SK-N-SH (cell line): ENCODE measurements at regions not wholly inside any gene's neighbourhood (a gene's known extent, or its start where the extent isn't known, plus 50 kb on each side); places are given as distances from the start of the nearest gene placed in this dataset.

ENCODE experiments used
- CTCF ChIA-PET: fragments of 300-600, 350-600 bp; formaldehyde crosslinking; extraction: SDS; loops from one replicate; lab custom pipeline; 2021; lab: Yijun Ruan, JAX
- POLR2A ChIA-PET: fragments of 350-600 bp; sonication (Branson Sonifier 250); formaldehyde crosslinking; extraction: SDS; loops from one replicate; lab custom pipeline; 2020; ENCODE audit warnings: antibody characterized with exemption, inconsistent platforms; lab: Yijun Ruan, JAX
- DNase-seq: peaks from one replicate; pipeline ENCODE4 v3.0.0; 2012
- H2AFZ ChIP-seq: fragments of 200-600 bp; sonication (generic); 2 replicates; pipeline ENCODE4 v1.8.1; 2016; ENCODE audit warnings: antibody characterized with exemption, mild to moderate bottlenecking, low read depth
- H3F3A ChIP-seq: fragments of 200-600 bp; sonication (generic); replicated peaks from 2 replicates; pipeline ENCODE3; 2016; ENCODE audit warnings: antibody characterized with exemption, mild to moderate bottlenecking; ENCODE audit not compliant: insufficient read depth
- H3K27ac ChIP-seq, 2 experiments: fragments of 200-500 bp in 1 of 2; fragments of 200-600 bp in 1 of 2; sonication (Bioruptor generic) in 1 of 2; sonication (generic), shearing (Covaris generic) in 1 of 2; 2 replicates each; pipeline versions ENCODE4 v1.5.1 to v1.6.1; 2014 to 2016; ENCODE audit warnings: low read depth in 2 of 2, inconsistent platforms in 1 of 2, low read length in 1 of 2, mild to moderate bottlenecking in 1 of 2, mixed read lengths in 1 of 2
- H3K27me3 ChIP-seq: fragments of 200-600 bp; sonication (generic), shearing (Covaris generic); 2 replicates; pipeline ENCODE4 v1.6.1; 2016; ENCODE audit warnings: mixed run types; ENCODE audit not compliant: insufficient read depth
- H3K36me3 ChIP-seq, 2 experiments: fragments of 200-500 bp in 1 of 2; fragments of 200-600 bp in 1 of 2; sonication (Bioruptor generic) in 1 of 2; sonication (generic) in 1 of 2; replicated peaks in 1 of 2; 2 replicates each; pipeline versions ENCODE3 to v1.5.1; 2014 to 2016; ENCODE audit warnings: low read length in 1 of 2, mild to moderate bottlenecking in 1 of 2; ENCODE audit not compliant: insufficient read depth in 2 of 2, control insufficient read depth in 1 of 2
- H3K4me1 ChIP-seq, 2 experiments: fragments of 200-500 bp in 1 of 2; fragments of 200-600 bp in 1 of 2; sonication (Bioruptor generic) in 1 of 2; sonication (generic), shearing (Covaris generic) in 1 of 2; 2 replicates each; pipeline versions ENCODE4 v1.5.1 to v1.6.1; 2014 to 2016; ENCODE audit warnings: low read depth in 1 of 2, low read length in 1 of 2, mixed run types in 1 of 2; ENCODE audit not compliant: insufficient read depth in 2 of 2, control insufficient read depth in 1 of 2
- H3K4me2 ChIP-seq: fragments of 200-600 bp; sonication (generic), shearing (Covaris generic); 2 replicates; pipeline ENCODE4 v1.6.1; 2017; ENCODE audit warnings: mixed run types
- H3K4me3 ChIP-seq, 2 experiments: fragments of 200-500 bp in 1 of 2; fragments of 200-600 bp in 1 of 2; sonication (Bioruptor generic) in 1 of 2; sonication (generic), shearing (Covaris generic) in 1 of 2; 2 replicates each; pipeline versions ENCODE4 v1.5.1 to v1.8.1; 2014 to 2016; ENCODE audit warnings: low read depth in 2 of 2, inconsistent platforms in 1 of 2, low read length in 1 of 2, mild to moderate bottlenecking in 1 of 2, mixed read lengths in 1 of 2, moderate library complexity in 1 of 2
- H3K79me2 ChIP-seq: fragments of 200-600 bp; sonication (generic); 2 replicates; pipeline ENCODE4 v1.8.1; 2017; ENCODE audit warnings: mild to moderate bottlenecking; ENCODE audit not compliant: insufficient read depth
- H3K9ac ChIP-seq: fragments of 200-600 bp; sonication (generic); 2 replicates; pipeline ENCODE4 v1.6.1; 2017; ENCODE audit warnings: mixed run types
- H3K9me2 ChIP-seq: fragments of 200-600 bp; sonication (generic); 2 replicates; pipeline ENCODE4 v1.6.1; 2017; ENCODE audit warnings: mixed run types
- H3K9me3 ChIP-seq: fragments of 200-600 bp; sonication (generic); 2 replicates; pipeline ENCODE4 v1.6.1; 2017; ENCODE audit warnings: mixed run types, mild to moderate bottlenecking, moderate library complexity
- H4K20me1 ChIP-seq: fragments of 200-600 bp; sonication (generic); 2 replicates; pipeline ENCODE4 v1.6.1; 2017; ENCODE audit warnings: mild to moderate bottlenecking, mixed run types; ENCODE audit not compliant: insufficient read depth
- CHD2 ChIP-seq: fragments of 150-350 bp; IDR thresholded peaks from 2 replicates; pipeline ENCODE4 v1.6.1; 2018; ENCODE audit warnings: low read length; ENCODE audit not compliant: partially characterized antibody
- ELF1 ChIP-seq: IDR thresholded peaks from 2 replicates; pipeline ENCODE4 v1.4.0; 2012
- EP300 ChIP-seq, 2 experiments: IDR thresholded peaks; 2 replicates each; pipeline versions ENCODE4 v1.4.0 to v1.6.1; 2012; ENCODE audit warnings: borderline replicate concordance in 1 of 2, low read depth in 1 of 2, low read length in 1 of 2
- FOSL2 ChIP-seq: IDR thresholded peaks from 2 replicates; pipeline ENCODE4 v1.4.0; 2012; ENCODE audit warnings: low read depth, mild to moderate bottlenecking, moderate library complexity, borderline replicate concordance
- FOXJ3 ChIP-seq: sonication (generic); formaldehyde crosslinking; IDR thresholded peaks from 2 replicates; pipeline ENCODE4 v1.5.1; 2020; ENCODE audit warnings: mild to moderate bottlenecking, missing genetic modification reagents
- GABPA ChIP-seq: IDR thresholded peaks from 2 replicates; pipeline ENCODE4 v1.4.0; 2012; ENCODE audit warnings: low read depth, mild to moderate bottlenecking
- JUND ChIP-seq: IDR thresholded peaks from 2 replicates; pipeline ENCODE4 v1.4.0; 2012
- MEF2A ChIP-seq: IDR thresholded peaks from 2 replicates; pipeline ENCODE4 v1.4.0; 2012; ENCODE audit warnings: low read depth, borderline replicate concordance
- NRF1 ChIP-seq: IDR thresholded peaks from 2 replicates; pipeline ENCODE4 v1.6.1; 2012; ENCODE audit warnings: low read depth, mild to moderate bottlenecking, low read length
- RAD21 ChIP-seq: IDR thresholded peaks from 2 replicates; pipeline ENCODE4 v1.6.1; 2012; ENCODE audit warnings: mild to moderate bottlenecking, low read length
- RCOR1 ChIP-seq: fragments of 150-350 bp; IDR thresholded peaks from 2 replicates; pipeline ENCODE4 v1.6.1; 2017; ENCODE audit warnings: antibody characterized with exemption, low read length
- RFX5 ChIP-seq: IDR thresholded peaks from 2 replicates; pipeline ENCODE4 v1.6.1; 2012; ENCODE audit warnings: mild to moderate bottlenecking, improper control_type of control experiment, low read length
- TCF12 ChIP-seq: IDR thresholded peaks from 2 replicates; pipeline ENCODE4 v1.4.0; 2012
- TEAD4 ChIP-seq: IDR thresholded peaks from 2 replicates; pipeline ENCODE4 v1.4.0; 2012; ENCODE audit warnings: mild to moderate bottlenecking, borderline replicate concordance; ENCODE audit not compliant: insufficient read depth
- YY1 ChIP-seq: IDR thresholded peaks from 2 replicates; pipeline ENCODE4 v1.4.0; 2012; ENCODE audit warnings: low read depth, mild to moderate bottlenecking
- WGBS: methylation state at CpG from one replicate; pipeline ENCODE4 v1.1.6; 2017; ENCODE audit warnings: low lambda C conversion rate; 5-methylcytosine and 5-hydroxymethylcytosine counted together
- TF ChIP-seq, protein P1 (sequence below): IDR thresholded peaks from 2 replicates; pipeline ENCODE4 v1.4.0; 2012; ENCODE audit warnings: low read depth
- TF ChIP-seq, protein P2 (sequence below): IDR thresholded peaks from 2 replicates; pipeline ENCODE4 v1.4.0; 2012; ENCODE audit warnings: low read depth, borderline replicate concordance
- TF ChIP-seq, protein P3 (sequence below): fragments of 150-350 bp; IDR thresholded peaks from 2 replicates; pipeline ENCODE4 v1.6.1; 2017; ENCODE audit warnings: antibody characterized with exemption, low read length, low read depth, borderline replicate concordance
- TF ChIP-seq, protein P4 (sequence below): fragments of 150-350 bp; IDR thresholded peaks from 2 replicates; pipeline ENCODE4 v1.6.1; 2016; ENCODE audit warnings: mild to moderate bottlenecking, low read depth, low read length
- TF ChIP-seq, protein P5 (sequence below): IDR thresholded peaks from 2 replicates; pipeline ENCODE4 v1.4.0; 2012; ENCODE audit warnings: low read depth, borderline replicate concordance
- TF ChIP-seq, protein P6 (sequence below): fragments of 200-600 bp; sonication (generic); IDR thresholded peaks from 2 replicates; pipeline ENCODE4 v1.6.1; 2017; ENCODE audit warnings: antibody characterized with exemption, mild to moderate bottlenecking, moderate library complexity

DNA sequence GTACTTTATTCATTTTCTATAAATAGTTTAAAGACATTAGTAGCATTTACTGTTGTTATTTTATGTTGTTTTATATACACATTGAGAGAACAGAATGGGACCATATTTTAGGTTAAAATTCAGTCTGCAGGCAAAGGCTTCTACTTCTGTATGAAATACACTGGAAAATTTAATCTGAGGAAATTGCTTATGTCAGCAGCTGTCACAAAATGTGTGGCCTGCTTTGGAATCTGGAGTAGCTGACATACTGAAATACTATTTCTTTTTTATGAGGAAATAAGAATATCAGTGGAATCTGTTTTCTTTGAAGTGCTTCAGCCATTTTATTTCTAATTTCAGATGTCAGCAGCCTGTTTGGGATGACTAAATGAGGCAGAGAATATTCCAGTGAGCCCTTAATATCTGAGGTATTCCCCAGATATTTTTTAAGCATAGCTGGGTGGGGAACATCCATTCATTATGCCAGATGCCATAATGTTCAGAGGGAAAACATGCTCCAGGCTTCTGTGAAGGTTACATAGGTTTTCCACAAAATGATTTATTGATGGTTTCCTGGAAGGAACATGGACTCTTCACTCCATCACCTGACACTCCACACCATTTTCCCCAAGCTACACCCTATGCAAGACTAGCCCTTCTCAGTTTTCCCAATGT lies 267.1 kb downstream of the ARL4A start:
- TF ChIP-seq ELF1, result no peak
- no peak for TF ChIP-seq FOXJ3 (CRISPR knock-in tag)
- no peak for TF ChIP-seq NRF1
- TF ChIP-seq GABPA, result no peak
- TF ChIP-seq, protein P1, sequence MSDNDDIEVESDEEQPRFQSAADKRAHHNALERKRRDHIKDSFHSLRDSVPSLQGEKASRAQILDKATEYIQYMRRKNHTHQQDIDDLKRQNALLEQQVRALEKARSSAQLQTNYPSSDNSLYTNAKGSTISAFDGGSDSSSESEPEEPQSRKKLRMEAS, result no peak
- TF ChIP-seq RFX5, result no peak
- no peak for TF ChIP-seq MEF2A
- no peak for TF ChIP-seq TCF12
- no peak for DNase-seq
- H3K27me3 ChIP-seq, result peaks cover 6% of the 10 kb centered on the region; the same call in 1 of the 2 replicates

DNA sequence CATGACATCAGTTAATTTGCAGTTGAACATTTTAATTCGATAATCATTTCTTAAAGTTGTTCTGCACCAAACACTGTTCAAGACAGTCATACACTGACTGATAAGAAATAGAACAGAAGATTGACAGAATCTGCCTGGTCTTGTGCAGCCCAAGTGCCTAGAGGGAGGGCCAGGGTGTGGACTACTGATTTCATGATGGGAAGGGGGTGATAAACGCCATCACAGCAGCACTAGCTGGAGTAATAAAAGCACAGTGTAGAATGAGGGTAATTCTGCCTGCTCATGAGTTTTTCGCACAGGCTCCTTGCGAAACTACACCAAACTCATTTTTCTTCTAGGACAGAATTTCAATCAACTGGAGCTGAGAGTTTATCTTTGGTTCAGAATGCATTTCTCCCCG lies 270.1 kb downstream of the ARL4A start:
- H3K9me2 ChIP-seq, result no peaks in the 10 kb centered on the region; the same call in 1 of the 2 replicates
- no peak overlapping the region for H3K4me2 ChIP-seq
- H3K36me3 ChIP-seq, result no peaks in the 10 kb centered on the region
- no peaks in the 10 kb centered on the region for H4K20me1 ChIP-seq
- ChIA-PET CTCF (interaction anchor here (0.6 to 0.7 kb wide), 2 partner anchors 34 to 1351 kb away, joined by 3 to 4 read pairs; no protein-coding TSS in a partner anchor), POLR2A (no interaction called here)
- no peaks in the 10 kb centered on the region for H3K79me2 ChIP-seq
- 44% methylated on average over 5 of the region's 5 CpGs for WGBS
- no peak overlapping the region for H3K9ac ChIP-seq
- no peaks in the 10 kb centered on the region; the same call in 1 of the 2 replicates for H3K9me3 ChIP-seq
- H3K4me3 ChIP-seq, result no peak overlapping the region
- no peak overlapping the region for H3K27ac ChIP-seq
- peaks cover 18% of the 10 kb centered on the region; the same call in 1 of the 2 replicates for H3K27me3 ChIP-seq
- no peak for DNase-seq
- H3F3A ChIP-seq, result peaks cover 4% of the 10 kb centered on the region
- no peaks in the 10 kb centered on the region for H3K4me1 ChIP-seq
- H2AFZ ChIP-seq, result no peak overlapping the region
- TF ChIP-seq MEF2A, result no peak
- TF ChIP-seq, protein P2, sequence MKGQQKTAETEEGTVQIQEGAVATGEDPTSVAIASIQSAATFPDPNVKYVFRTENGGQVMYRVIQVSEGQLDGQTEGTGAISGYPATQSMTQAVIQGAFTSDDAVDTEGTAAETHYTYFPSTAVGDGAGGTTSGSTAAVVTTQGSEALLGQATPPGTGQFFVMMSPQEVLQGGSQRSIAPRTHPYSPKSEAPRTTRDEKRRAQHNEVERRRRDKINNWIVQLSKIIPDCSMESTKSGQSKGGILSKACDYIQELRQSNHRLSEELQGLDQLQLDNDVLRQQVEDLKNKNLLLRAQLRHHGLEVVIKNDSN, result no peak
- TF ChIP-seq YY1, result no peak
- no peak for TF ChIP-seq TCF12
- TF ChIP-seq, protein P3, sequence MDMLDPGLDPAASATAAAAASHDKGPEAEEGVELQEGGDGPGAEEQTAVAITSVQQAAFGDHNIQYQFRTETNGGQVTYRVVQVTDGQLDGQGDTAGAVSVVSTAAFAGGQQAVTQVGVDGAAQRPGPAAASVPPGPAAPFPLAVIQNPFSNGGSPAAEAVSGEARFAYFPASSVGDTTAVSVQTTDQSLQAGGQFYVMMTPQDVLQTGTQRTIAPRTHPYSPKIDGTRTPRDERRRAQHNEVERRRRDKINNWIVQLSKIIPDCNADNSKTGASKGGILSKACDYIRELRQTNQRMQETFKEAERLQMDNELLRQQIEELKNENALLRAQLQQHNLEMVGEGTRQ, result no peak
- no peak for TF ChIP-seq NRF1
- TF ChIP-seq GABPA, result no peak
- no peak for TF ChIP-seq RFX5
- TF ChIP-seq, protein P4, sequence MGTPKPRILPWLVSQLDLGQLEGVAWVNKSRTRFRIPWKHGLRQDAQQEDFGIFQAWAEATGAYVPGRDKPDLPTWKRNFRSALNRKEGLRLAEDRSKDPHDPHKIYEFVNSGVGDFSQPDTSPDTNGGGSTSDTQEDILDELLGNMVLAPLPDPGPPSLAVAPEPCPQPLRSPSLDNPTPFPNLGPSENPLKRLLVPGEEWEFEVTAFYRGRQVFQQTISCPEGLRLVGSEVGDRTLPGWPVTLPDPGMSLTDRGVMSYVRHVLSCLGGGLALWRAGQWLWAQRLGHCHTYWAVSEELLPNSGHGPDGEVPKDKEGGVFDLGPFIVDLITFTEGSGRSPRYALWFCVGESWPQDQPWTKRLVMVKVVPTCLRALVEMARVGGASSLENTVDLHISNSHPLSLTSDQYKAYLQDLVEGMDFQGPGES, result no peak
- TF ChIP-seq, protein P5, sequence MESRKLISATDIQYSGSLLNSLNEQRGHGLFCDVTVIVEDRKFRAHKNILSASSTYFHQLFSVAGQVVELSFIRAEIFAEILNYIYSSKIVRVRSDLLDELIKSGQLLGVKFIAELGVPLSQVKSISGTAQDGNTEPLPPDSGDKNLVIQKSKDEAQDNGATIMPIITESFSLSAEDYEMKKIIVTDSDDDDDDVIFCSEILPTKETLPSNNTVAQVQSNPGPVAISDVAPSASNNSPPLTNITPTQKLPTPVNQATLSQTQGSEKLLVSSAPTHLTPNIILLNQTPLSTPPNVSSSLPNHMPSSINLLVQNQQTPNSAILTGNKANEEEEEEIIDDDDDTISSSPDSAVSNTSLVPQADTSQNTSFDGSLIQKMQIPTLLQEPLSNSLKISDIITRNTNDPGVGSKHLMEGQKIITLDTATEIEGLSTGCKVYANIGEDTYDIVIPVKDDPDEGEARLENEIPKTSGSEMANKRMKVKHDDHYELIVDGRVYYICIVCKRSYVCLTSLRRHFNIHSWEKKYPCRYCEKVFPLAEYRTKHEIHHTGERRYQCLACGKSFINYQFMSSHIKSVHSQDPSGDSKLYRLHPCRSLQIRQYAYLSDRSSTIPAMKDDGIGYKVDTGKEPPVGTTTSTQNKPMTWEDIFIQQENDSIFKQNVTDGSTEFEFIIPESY, result no peak
- TF ChIP-seq RCOR1, result no peak
- TF ChIP-seq, protein P6, sequence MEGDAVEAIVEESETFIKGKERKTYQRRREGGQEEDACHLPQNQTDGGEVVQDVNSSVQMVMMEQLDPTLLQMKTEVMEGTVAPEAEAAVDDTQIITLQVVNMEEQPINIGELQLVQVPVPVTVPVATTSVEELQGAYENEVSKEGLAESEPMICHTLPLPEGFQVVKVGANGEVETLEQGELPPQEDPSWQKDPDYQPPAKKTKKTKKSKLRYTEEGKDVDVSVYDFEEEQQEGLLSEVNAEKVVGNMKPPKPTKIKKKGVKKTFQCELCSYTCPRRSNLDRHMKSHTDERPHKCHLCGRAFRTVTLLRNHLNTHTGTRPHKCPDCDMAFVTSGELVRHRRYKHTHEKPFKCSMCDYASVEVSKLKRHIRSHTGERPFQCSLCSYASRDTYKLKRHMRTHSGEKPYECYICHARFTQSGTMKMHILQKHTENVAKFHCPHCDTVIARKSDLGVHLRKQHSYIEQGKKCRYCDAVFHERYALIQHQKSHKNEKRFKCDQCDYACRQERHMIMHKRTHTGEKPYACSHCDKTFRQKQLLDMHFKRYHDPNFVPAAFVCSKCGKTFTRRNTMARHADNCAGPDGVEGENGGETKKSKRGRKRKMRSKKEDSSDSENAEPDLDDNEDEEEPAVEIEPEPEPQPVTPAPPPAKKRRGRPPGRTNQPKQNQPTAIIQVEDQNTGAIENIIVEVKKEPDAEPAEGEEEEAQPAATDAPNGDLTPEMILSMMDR, result no peak
- no peak for TF ChIP-seq TEAD4
- no peak for TF ChIP-seq CHD2
- TF ChIP-seq FOSL2, result no peak
- TF ChIP-seq EP300 (IDR thresholded peaks at IDR 0.05; ENCODE audit: borderline replicate concordance in 1 of 2, low read depth in 1 of 2, low read length in 1 of 2), result no peak
- no peak for TF ChIP-seq JUND
- TF ChIP-seq RAD21, result no peak

More for the DNA sequence above, 267.1 kb downstream of the ARL4A start:
- Histone ChIP-seq H3K36me3 (no peaks in the 10 kb centered on the region), H3K9me3 (no peaks in the 10 kb centered on the region; the same call in 1 of the 2 replicates), H3K4me3 (no peak overlapping the region), H2AFZ (no peak overlapping the region), H3K4me2 (no peak overlapping the region), H3K27ac (no peak overlapping the region), H3K79me2 (no peaks in the 10 kb centered on the region), H3F3A (peaks cover 15% of the 10 kb centered on the region), H3K9me2 (peaks cover 3% of the 10 kb centered on the region; the same call in 1 of the 2 replicates), H3K4me1 (no peaks in the 10 kb centered on the region), H4K20me1 (no peaks in the 10 kb centered on the region), H3K9ac (no peak overlapping the region)
- CTCF ChIA-PET, result interaction anchor here (0.7 to 0.9 kb wide), 2 partner anchors 10 to 11 kb away, joined by 3 read pairs; no protein-coding TSS in a partner anchor
- POLR2A ChIA-PET, result no interaction called here
